AG04450 (cell line): ENCODE measurements at regions not wholly inside any gene's neighbourhood (a gene's known extent, or its start where the extent isn't known, plus 50 kb on each side); places are given as distances from the start of the nearest gene placed in this dataset.
"Not testable (repeated sequence)": the region's sequence is repeated elsewhere in the genome, so short reads cannot be mapped to it uniquely, and the experiment has no call there.

Experiments
- CTCF ChIA-PET: fragments of 300-600, 350-600 bp; formaldehyde crosslinking; extraction: SDS; loops from one replicate; lab custom pipeline; 2022; ENCODE audit warnings: antibody characterized with exemption, inconsistent platforms; lab: Charles Lee
- POLR2A ChIA-PET: fragments of 350-600 bp; formaldehyde crosslinking; extraction: SDS; loops from one replicate; lab custom pipeline; 2021; ENCODE audit warnings: antibody characterized with exemption, inconsistent platforms; lab: Yijun Ruan, JAX
- DNase-seq: peaks from one replicate; pipeline ENCODE4 v3.0.0-alpha.2; 2011; ENCODE audit warnings: low read depth, low spot score
- H3K27ac ChIP-seq: one replicate; pipeline ENCODE4 v1.5.1; 2012; ENCODE audit warnings: low read depth, low read length, control low read depth
- H3K27me3 ChIP-seq: one replicate; pipeline ENCODE4 v1.6.0; 2012; ENCODE audit warnings: low read length; ENCODE audit not compliant: control insufficient read depth, insufficient read depth
- H3K4me3 ChIP-seq: 2 replicates; pipeline ENCODE4 v1.5.1; 2011; ENCODE audit warnings: mild to moderate bottlenecking, low read depth, low read length, control low read depth
- H3K9me3 ChIP-seq: 2 replicates; pipeline ENCODE4 v1.5.1; 2012; ENCODE audit warnings: low read length; ENCODE audit not compliant: control insufficient read depth, insufficient read depth
- TF ChIP-seq, protein P1 (sequence below): IDR thresholded peaks from 2 replicates; pipeline ENCODE4 v1.5.1; 2011; ENCODE audit warnings: low read depth, low read length, control low read depth, inconsistent platforms

DNA sequence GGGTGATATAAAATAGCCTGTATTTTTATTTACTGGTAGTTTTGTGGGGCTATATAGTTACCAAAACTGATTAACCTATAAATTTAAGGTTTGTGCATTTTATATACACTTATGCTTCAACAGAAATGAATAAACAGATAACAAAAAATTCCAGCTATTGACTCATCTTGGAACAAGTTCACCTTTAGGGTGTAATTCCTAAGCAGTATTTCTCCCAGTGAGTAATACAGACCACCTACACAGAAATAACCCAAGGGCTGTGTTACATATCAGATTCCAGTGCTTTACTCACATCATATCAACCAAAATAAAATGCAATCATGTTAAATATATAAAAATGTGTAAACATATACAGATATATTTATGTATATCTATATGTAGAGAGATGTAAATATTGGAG is 345.6 kb downstream of the ADAMTS20 start:
- Histone ChIP-seq H3K9me3 (no peaks in the 10 kb centered on the region), H3K4me3 (no peak overlapping the region), H3K27ac (no peak overlapping the region), H3K27me3 (no peaks in the 10 kb centered on the region)
- peak; percentile 7 for DNase-seq
- ChIA-PET POLR2A (no interaction called here), CTCF (no interaction called here)
- TF ChIP-seq, protein P1, sequence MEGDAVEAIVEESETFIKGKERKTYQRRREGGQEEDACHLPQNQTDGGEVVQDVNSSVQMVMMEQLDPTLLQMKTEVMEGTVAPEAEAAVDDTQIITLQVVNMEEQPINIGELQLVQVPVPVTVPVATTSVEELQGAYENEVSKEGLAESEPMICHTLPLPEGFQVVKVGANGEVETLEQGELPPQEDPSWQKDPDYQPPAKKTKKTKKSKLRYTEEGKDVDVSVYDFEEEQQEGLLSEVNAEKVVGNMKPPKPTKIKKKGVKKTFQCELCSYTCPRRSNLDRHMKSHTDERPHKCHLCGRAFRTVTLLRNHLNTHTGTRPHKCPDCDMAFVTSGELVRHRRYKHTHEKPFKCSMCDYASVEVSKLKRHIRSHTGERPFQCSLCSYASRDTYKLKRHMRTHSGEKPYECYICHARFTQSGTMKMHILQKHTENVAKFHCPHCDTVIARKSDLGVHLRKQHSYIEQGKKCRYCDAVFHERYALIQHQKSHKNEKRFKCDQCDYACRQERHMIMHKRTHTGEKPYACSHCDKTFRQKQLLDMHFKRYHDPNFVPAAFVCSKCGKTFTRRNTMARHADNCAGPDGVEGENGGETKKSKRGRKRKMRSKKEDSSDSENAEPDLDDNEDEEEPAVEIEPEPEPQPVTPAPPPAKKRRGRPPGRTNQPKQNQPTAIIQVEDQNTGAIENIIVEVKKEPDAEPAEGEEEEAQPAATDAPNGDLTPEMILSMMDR: no peak

DNA sequence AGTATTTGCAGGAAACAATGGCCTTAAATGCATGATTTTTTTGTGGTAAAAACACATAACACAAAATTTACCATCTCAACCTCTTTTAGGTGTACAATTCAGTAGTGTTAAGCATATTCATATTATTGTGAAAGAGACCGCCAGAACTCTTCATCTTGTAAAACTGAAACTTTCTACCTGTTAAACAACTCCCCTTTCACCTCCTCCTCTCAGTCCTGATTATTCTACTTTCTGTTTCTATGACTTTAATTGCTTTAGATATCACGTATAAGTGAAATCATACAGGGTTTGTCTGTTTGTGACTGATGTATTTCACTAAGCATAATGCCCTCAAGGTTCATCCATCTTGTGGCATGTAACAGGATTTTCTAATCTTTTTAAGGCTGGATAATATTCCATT is 353.4 kb downstream of the ADAMTS20 start:
- no peak overlapping the region for H3K27ac ChIP-seq
- no peak overlapping the region for H3K4me3 ChIP-seq
- CTCF ChIA-PET: no interaction called here
- DNase-seq: no peak
- TF ChIP-seq, protein P1: no peak
- POLR2A ChIA-PET: no interaction called here
- no peaks in the 10 kb centered on the region for H3K27me3 ChIP-seq
- no peaks in the 10 kb centered on the region for H3K9me3 ChIP-seq

- Histone ChIP-seq H3K4me3 (no peak overlapping the region), H3K27me3 (no peaks in the 10 kb centered on the region), H3K9me3 (no peaks in the 10 kb centered on the region), H3K27ac (no peak overlapping the region)
- CTCF ChIA-PET: no interaction called here
- TF ChIP-seq, protein P1: no peak
- POLR2A ChIA-PET: no interaction called here
- no peak for DNase-seq
Observed at GRCh38 chr12:43196268-43196907, 355.6 kb downstream of the ADAMTS20 start.

DNA sequence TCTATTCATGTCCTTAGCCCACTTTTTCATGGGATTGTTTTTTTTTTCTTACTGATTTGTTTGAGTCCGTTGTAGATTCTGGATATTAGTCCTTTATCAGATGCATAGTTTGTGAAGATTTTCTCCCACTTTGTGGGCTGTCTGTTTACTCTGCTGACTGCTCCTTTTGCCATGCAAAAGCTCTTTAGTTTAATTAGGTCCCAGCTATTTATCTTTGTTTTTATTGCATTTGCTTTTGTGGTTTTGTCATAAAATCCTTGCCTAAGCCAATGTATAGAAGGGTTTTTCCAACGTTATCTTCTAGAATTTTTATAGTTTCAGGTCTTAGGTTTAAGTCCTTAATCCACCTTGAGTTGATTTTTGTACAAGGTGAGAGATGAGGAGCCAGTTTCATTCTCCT is 358.9 kb downstream of the ADAMTS20 start:
- H3K27ac ChIP-seq, H3K9me3 ChIP-seq, H3K4me3 ChIP-seq, POLR2A ChIA-PET, DNase-seq, H3K27me3 ChIP-seq, CTCF ChIA-PET: not testable (repeated sequence)

DNA sequence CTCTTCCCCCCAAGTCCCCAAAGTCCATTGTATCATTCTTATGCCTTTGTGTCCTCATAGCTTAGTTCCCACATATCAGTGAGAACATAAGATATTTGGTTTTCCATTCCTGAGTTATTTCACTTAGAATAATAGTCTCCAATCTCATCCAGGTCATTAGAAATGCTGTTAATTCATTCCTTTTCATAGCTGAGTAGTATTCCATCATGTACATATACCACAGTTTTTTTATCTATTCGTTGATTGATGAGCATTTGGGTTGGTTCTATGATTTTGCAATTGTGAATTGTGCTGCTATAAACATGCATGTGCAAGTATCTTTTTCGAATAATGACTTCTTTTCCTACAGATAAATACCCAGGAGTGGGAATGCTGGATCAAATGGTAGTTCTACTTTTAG is 359.6 kb downstream of the ADAMTS20 start:
- POLR2A ChIA-PET, H3K9me3 ChIP-seq, CTCF ChIA-PET, DNase-seq, H3K27ac ChIP-seq, H3K4me3 ChIP-seq, H3K27me3 ChIP-seq: not testable (repeated sequence)

DNA sequence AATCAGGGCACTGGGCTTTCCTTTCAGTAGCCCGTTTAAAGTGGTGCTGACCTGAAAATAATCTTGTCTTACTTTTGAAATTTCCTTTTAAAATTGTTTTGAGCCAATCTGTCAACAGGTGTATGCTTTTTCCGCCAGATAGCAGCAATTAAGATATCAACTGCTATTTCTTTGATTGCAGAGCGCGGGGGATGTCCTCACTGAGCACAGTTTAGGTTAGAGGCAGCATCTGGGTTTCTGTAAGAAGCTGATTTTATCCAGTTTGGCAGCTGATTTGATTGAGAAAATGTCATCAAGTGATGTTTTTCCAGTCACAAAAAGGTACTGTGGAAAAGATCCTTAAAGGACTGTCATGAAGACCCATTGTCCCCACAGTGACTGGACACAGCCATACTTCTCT is 371.8 kb downstream of the ADAMTS20 start:
- CTCF ChIA-PET: interaction anchor here (1.0 kb wide), 1 partner anchor 11 kb away, joined by 3 read pairs; no protein-coding TSS in a partner anchor
- POLR2A ChIA-PET: no interaction called here
- Histone ChIP-seq H3K27me3 (no peaks in the 10 kb centered on the region), H3K9me3 (peaks cover 9% of the 10 kb centered on the region), H3K27ac (no peak overlapping the region), H3K4me3 (no peak overlapping the region)
- TF ChIP-seq, protein P1: no peak
- no peak for DNase-seq
